K562 (cell line): ENCODE measurements at regions not wholly inside any gene's neighbourhood (a gene's known extent, or its start where the extent isn't known, plus 50 kb on each side); places are given as distances from the start of the nearest gene placed in this dataset.

Source experiments
- ATAC-seq: fragments of 200-7000 bp; cut with Tn5 transposase; 3 replicates; pipeline ENCODE4 v1.9.1; 2020; ENCODE audit warnings: moderate library complexity
- BruUV-seq: library from RNA; stranded (reverse); fragments of 400-500 nt; replicated peaks from 2 replicates; lab custom pipeline; 2021; lab: Mats Ljungman, UMichigan
- CTCF ChIA-PET: fragments of 300-600 bp; formaldehyde crosslinking; extraction: SDS; loops from one replicate; lab custom pipeline; 2021; ENCODE audit warnings: low intra/inter-chr PET ratio; lab: Yijun Ruan, JAX
- POLR2A ChIA-PET: fragments of 300-600, 350-650 bp; sonication (Branson Sonifier 250); formaldehyde crosslinking; extraction: SDS; loops from one replicate; lab custom pipeline; 2021; ENCODE audit warnings: antibody characterized with exemption, inconsistent platforms; lab: Yijun Ruan, JAX
- DNase-seq, 4 experiments: peaks; one replicate each; pipeline versions ENCODE4 v3.0.0 to v3.0.0-alpha.2; 2011 to 2018; ENCODE audit warnings: low spot score in 3 of 4, mixed read lengths in 3 of 4; ENCODE audit errors: extremely low read depth in 1 of 4
- FAIRE-seq: peaks from 2 replicates; lab custom pipeline; 2011; peaks lifted over from hg19 to GRCh38; lab: Jason Lieb, UNC
- H2AFZ ChIP-seq: 2 replicates; pipeline ENCODE4 v1.6.0; 2011; ENCODE audit warnings: low read depth, low read length, control low read depth, inconsistent platforms
- H3K27ac ChIP-seq: fragments of 200-600 bp; 3 replicates; pipeline ENCODE4 v1.8.0; 2011; ENCODE audit warnings: low read depth, mild to moderate bottlenecking, control low read depth, inconsistent platforms, low read length, moderate library complexity, mixed read lengths; ENCODE audit errors: extremely low read depth
- H3K27me3 ChIP-seq, 2 experiments: fragments of 300-600 bp in 1 of 2; 2 replicates in 1 of 2; 3 replicates in 1 of 2; pipeline versions ENCODE4 v1.6.0 to v1.8.0; 2011; ENCODE audit warnings: inconsistent platforms in 2 of 2, low read length in 2 of 2, mild to moderate bottlenecking in 1 of 2, mixed read lengths in 1 of 2, moderate library complexity in 1 of 2; ENCODE audit not compliant: control insufficient read depth in 2 of 2, insufficient read depth in 2 of 2
- H3K36me3 ChIP-seq: fragments of 300-600 bp; 3 replicates; pipeline ENCODE4 v1.8.0; 2011; ENCODE audit warnings: mild to moderate bottlenecking, low read length, inconsistent platforms; ENCODE audit not compliant: control insufficient read depth, insufficient read depth
- H3K4me1 ChIP-seq, 2 experiments: fragments of 200-600 bp in 1 of 2; replicated peaks in 1 of 2; 2 replicates in 1 of 2; 3 replicates in 1 of 2; pipeline versions ENCODE4 v1.5.1 to v1.8.0; 2011; ENCODE audit warnings: inconsistent platforms in 2 of 2, low read length in 2 of 2, mild to moderate bottlenecking in 1 of 2, mixed read lengths in 1 of 2, moderate library complexity in 1 of 2; ENCODE audit not compliant: control insufficient read depth in 2 of 2, insufficient read depth in 2 of 2
- H3K4me2 ChIP-seq: 2 replicates; pipeline ENCODE4 v1.6.1; 2011; ENCODE audit warnings: low read length, control low read depth, inconsistent platforms, mixed read lengths; ENCODE audit not compliant: insufficient read depth
- H3K4me3 ChIP-seq: fragments of 200-600 bp; sonication (generic), shearing (Covaris generic); 2 replicates; pipeline ENCODE4 v1.5.1; 2016; ENCODE audit warnings: control low read depth, inconsistent platforms
- H3K79me2 ChIP-seq: fragments of 200-600 bp; 3 replicates; pipeline ENCODE4 v1.8.0; 2011; ENCODE audit warnings: low read length, inconsistent platforms; ENCODE audit not compliant: control insufficient read depth, insufficient read depth
- H3K9ac ChIP-seq, 2 experiments: 2 replicates each; pipeline versions ENCODE4 v1.6.0 to v1.6.1; 2011; ENCODE audit warnings: low read depth in 2 of 2, low read length in 2 of 2, control low read depth in 1 of 2, inconsistent platforms in 1 of 2, mild to moderate bottlenecking in 1 of 2, mixed read lengths in 1 of 2; ENCODE audit not compliant: insufficient read depth in 1 of 2
- H3K9me1 ChIP-seq: one replicate; pipeline ENCODE4 v1.6.0; 2011; ENCODE audit warnings: inconsistent platforms, mild to moderate bottlenecking, low read length, moderate library complexity; ENCODE audit not compliant: control insufficient read depth, insufficient read depth
- H3K9me3 ChIP-seq: replicated peaks from 2 replicates; pipeline ENCODE4 v1.5.1; 2011; ENCODE audit warnings: low read depth, low read length, inconsistent platforms; ENCODE audit not compliant: control insufficient read depth, insufficient read depth
- H4K20me1 ChIP-seq: replicated peaks from 2 replicates; pipeline ENCODE4 v1.6.1; 2011; ENCODE audit warnings: low read length, inconsistent platforms, mixed read lengths; ENCODE audit not compliant: control insufficient read depth, insufficient read depth
- BRCA1 ChIP-seq, 2 experiments: fragments of 450-650 bp in 1 of 2; sonication (generic) in 1 of 2; formaldehyde crosslinking in 1 of 2; IDR thresholded peaks; 2 replicates each; pipeline versions ENCODE4 v1.5.0 to v1.6.1; 2017 to 2020; ENCODE audit warnings: mild to moderate bottlenecking in 1 of 2, missing genetic modification reagents in 1 of 2
- CBX2 ChIP-seq: fragments of 200-600 bp; sonication (generic); IDR thresholded peaks from one replicate; pipeline ENCODE4 v1.6.1; 2012; ENCODE audit warnings: mild to moderate bottlenecking, low read length, inconsistent platforms; ENCODE audit not compliant: insufficient read depth, poor library complexity, severe bottlenecking
- CHCHD3 ChIP-seq: fragments of 250-450 bp; sonication (Bioruptor Pico); IDR thresholded peaks from 2 replicates; pipeline ENCODE4 v2.1.2; 2022; ENCODE audit warnings: mild to moderate bottlenecking
- CTBP1 ChIP-seq: fragments of 450-650 bp; IDR thresholded peaks from 2 replicates; pipeline ENCODE4 v1.6.1; 2016; ENCODE audit warnings: borderline replicate concordance
- HEY1 ChIP-seq: fragments of 250-450 bp; sonication (Bioruptor Pico); IDR thresholded peaks from 2 replicates; pipeline ENCODE4 v1.5.0; 2020; ENCODE audit warnings: mild to moderate bottlenecking, moderate library complexity, borderline replicate concordance
- HMG20B ChIP-seq: fragments of 250-450 bp; sonication (Bioruptor Pico); IDR thresholded peaks from 2 replicates; pipeline ENCODE4 v1.5.0; 2021; ENCODE audit warnings: mild to moderate bottlenecking
- HOXB6 ChIP-seq: fragments of 250-450 bp; sonication (Bioruptor Pico); IDR thresholded peaks from 2 replicates; pipeline ENCODE4 v1.5.1; 2022; ENCODE audit warnings: mild to moderate bottlenecking, borderline replicate concordance
- MAFF ChIP-seq: IDR thresholded peaks from 2 replicates; pipeline ENCODE4 v1.6.1; 2012; ENCODE audit warnings: low read length, improper control_type of control experiment
- NR4A1 ChIP-seq, 2 experiments: fragments of 250-450 bp in 1 of 2; fragments of 450-650 bp in 1 of 2; sonication (Bioruptor Pico) in 1 of 2; IDR thresholded peaks; 2 replicates each; pipeline versions ENCODE4 v1.4.0 to v1.6.1; 2016 to 2020; ENCODE audit warnings: mild to moderate bottlenecking in 2 of 2, missing compliant biosample characterization in 1 of 2, missing genetic modification characterization in 1 of 2, moderate library complexity in 1 of 2
- POLR2AphosphoS2 ChIP-seq: IDR thresholded peaks from 2 replicates; pipeline ENCODE4 v1.6.1; 2012; ENCODE audit warnings: low read length, improper control_type of control experiment
- PPARD ChIP-seq: fragments of 250-450 bp; sonication (Bioruptor Pico); IDR thresholded peaks from 2 replicates; pipeline ENCODE4 v1.8.0; 2022; ENCODE audit warnings: inconsistent platforms, mild to moderate bottlenecking, moderate library complexity
- PYGO2 ChIP-seq: fragments of 450-650 bp; IDR thresholded peaks from 2 replicates; pipeline ENCODE4 v1.6.1; 2016; ENCODE audit warnings: mild to moderate bottlenecking, missing genetic modification characterization, moderate library complexity, missing compliant biosample characterization
- RBM17 ChIP-seq: fragments of 200-400 bp; formaldehyde crosslinking; IDR thresholded peaks from 2 replicates; pipeline ENCODE4 v1.6.1; 2017; ENCODE audit warnings: low read depth, mild to moderate bottlenecking, low read length, borderline replicate concordance
- ZBTB17 ChIP-seq: fragments of 450-650 bp; formaldehyde crosslinking; IDR thresholded peaks from 2 replicates; pipeline ENCODE4 v1.4.0; 2020; ENCODE audit warnings: mild to moderate bottlenecking
- ZKSCAN8 ChIP-seq: fragments of 200-800 bp; sonication (Bioruptor generic); IDR thresholded peaks from 2 replicates; pipeline ENCODE4 v1.6.1; 2016; ENCODE audit warnings: missing genetic modification characterization, missing compliant biosample characterization
- ZNF143 ChIP-seq: sonication (generic); formaldehyde crosslinking; IDR thresholded peaks from 2 replicates; pipeline ENCODE4 v1.9.0; 2022; ENCODE audit warnings: mild to moderate bottlenecking, missing genetic modification reagents
- ZNF184 ChIP-seq: sonication (generic); formaldehyde crosslinking; IDR thresholded peaks from 2 replicates; pipeline ENCODE4 v1.5.0; 2020; ENCODE audit warnings: missing genetic modification reagents
- ZNF764 ChIP-seq: fragments of 250-450 bp; sonication (Bioruptor Pico); IDR thresholded peaks from 2 replicates; pipeline ENCODE4 v1.4.0; 2020; ENCODE audit warnings: low read depth, mild to moderate bottlenecking, moderate library complexity
- ZNF77 ChIP-seq: fragments of 250-450 bp; sonication (Bioruptor Pico); IDR thresholded peaks from 2 replicates; pipeline ENCODE4 v1.5.0; 2020
- WGBS: fragments of 100-300 bp; shearing (Covaris generic); methylation state at CpG from one replicate; pipeline ENCODE4 v1.1.6; 2016; ENCODE audit warnings: low coverage, mixed read lengths; ENCODE audit not compliant: insufficient coverage; ENCODE audit errors: missing lambda C conversion rate; 5-methylcytosine and 5-hydroxymethylcytosine counted together
- in situ Hi-C: fragments of 300-500 bp; cut with MboI; formaldehyde crosslinking; loops from 4 replicates; pipeline ENCODE4 v1.15.0; 2018; ENCODE audit warnings: inconsistent platforms, mixed read lengths
- intact Hi-C: fragments of 100-400 bp; cut with micrococcal nuclease; formaldehyde crosslinking; loops from 2 replicates; pipeline ENCODE4 v1.14.2; 2022

GRCh38 chr14:98984719-98985041, 287.3 kb downstream of the BCL11B start:
- no peaks in the 10 kb centered on the region for H3K9me3 ChIP-seq
- peak; percentile 29 to 42 (median 32) for DNase-seq
- in situ Hi-C loops (no loop called here), intact Hi-C loops (no loop called here)
- no peaks in the 10 kb centered on the region for H3K36me3 ChIP-seq
- no peak for FAIRE-seq
- H3K4me1 ChIP-seq: peaks cover 0 to 3% of the 10 kb centered on the region in 2 experiments; a peak in 3 of 5 replicates
- no peaks in the 10 kb centered on the region for H4K20me1 ChIP-seq
- no peak overlapping the region for H3K4me2 ChIP-seq
- H3K9ac ChIP-seq: no peak overlapping the region
- H3K27ac ChIP-seq: no peak overlapping the region
- H3K9me1 ChIP-seq: no peaks in the 10 kb centered on the region
- CTCF ChIA-PET: no interaction called here
- peak; percentile 83 for ATAC-seq
- POLR2A ChIA-PET: no interaction called here
- H2AFZ ChIP-seq: no peak overlapping the region
- WGBS: 6% methylated on average over 3 of the region's 7 CpGs
- no TSS peak for BruUV-seq
- H3K79me2 ChIP-seq: no peaks in the 10 kb centered on the region
- no peaks in the 10 kb centered on the region for H3K27me3 ChIP-seq
- H3K4me3 ChIP-seq: no peak overlapping the region
- TF ChIP-seq MAFF (peak; percentile 46; the same call in 1 of the 2 replicates), CBX2 (no peak), ZNF77 (CRISPR knock-in tag) (no peak), ZNF184 (CRISPR knock-in tag) (no peak), ZNF143 (CRISPR knock-in tag) (no peak), PYGO2 (no peak), CHCHD3 (CRISPR knock-in tag) (no peak), RBM17 (no peak), HOXB6 (CRISPR knock-in tag) (no peak), CTBP1 (peak; percentile 37; the same call in 1 of the 2 replicates), BRCA1 (IDR thresholded peaks at IDR 0.05) (no peak), BRCA1 (CRISPR knock-in tag; IDR thresholded peaks at IDR 0.05) (no peak), NR4A1 (CRISPR knock-in tag; IDR thresholded peaks at IDR 0.05) (no peak), NR4A1 (tag; IDR thresholded peaks at IDR 0.05) (no peak), ZKSCAN8 (CRISPR knock-in tag) (no peak), HEY1 (CRISPR knock-in tag) (no peak), ZNF764 (CRISPR knock-in tag) (no peak), POLR2AphosphoS2 (no peak), HMG20B (CRISPR knock-in tag) (no peak), PPARD (CRISPR knock-in tag) (no peak), ZBTB17 (CRISPR knock-in tag) (no peak)
